AG10803 (cell line): ENCODE measurements at regions not wholly inside any gene's neighbourhood (a gene's known extent, or its start where the extent isn't known, plus 50 kb on each side); places are given as distances from the start of the nearest gene placed in this dataset.
"Not testable (repeated sequence)": the region's sequence is repeated elsewhere in the genome, so short reads cannot be mapped to it uniquely, and the experiment has no call there.

ENCODE experiments used
- DNase-seq: peaks from one replicate; pipeline ENCODE4 v3.0.0; 2010; ENCODE audit warnings: low read depth
- H3K4me3 ChIP-seq: 2 replicates; pipeline ENCODE4 v1.5.1; 2011; ENCODE audit warnings: mild to moderate bottlenecking, low read length, control low read depth
- CTCF ChIP-seq: conservative IDR thresholded peaks from 2 replicates; pipeline ENCODE4 v1.5.1; 2011; ENCODE audit warnings: mild to moderate bottlenecking, low read length, control low read depth, inconsistent platforms

- no peak for TF ChIP-seq CTCF
- no peak overlapping the region for H3K4me3 ChIP-seq
- DNase-seq, result no peak
These were observed 1092.8 kb downstream of the SORCS3 start for GRCh38 chr10:105733924-105734323.

DNA sequence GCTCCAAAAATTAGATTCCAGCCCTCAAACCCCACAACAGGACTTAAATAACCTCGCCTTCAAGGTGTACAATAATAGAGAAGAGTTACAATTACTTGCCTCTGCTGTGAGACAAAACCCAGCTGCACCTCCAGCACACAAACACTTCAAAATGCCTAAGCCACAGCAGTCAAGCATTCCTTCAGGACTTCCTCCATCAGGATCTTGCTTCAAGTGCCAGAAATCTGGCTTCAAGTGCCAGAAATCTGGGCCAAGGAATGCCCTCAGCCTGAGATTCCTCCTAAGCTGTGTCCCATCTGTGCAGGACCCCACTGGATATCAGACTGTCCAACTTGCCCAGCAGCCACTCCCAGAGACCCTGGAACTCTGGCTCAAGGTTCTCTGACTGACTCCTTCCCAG, 1088.3 kb downstream of the SORCS3 start:
- no peak overlapping the region for H3K4me3 ChIP-seq
- no peak for DNase-seq
- no peak for TF ChIP-seq CTCF

- H3K4me3 ChIP-seq, DNase-seq: not testable (repeated sequence)
These were observed 1086.5 kb downstream of the SORCS3 start for GRCh38 chr10:105727586-105727985.

- DNase-seq, result no peak
- no peak for TF ChIP-seq CTCF
- no peak overlapping the region for H3K4me3 ChIP-seq
These were observed 1086.0 kb downstream of the SORCS3 start for GRCh38 chr10:105727131-105727530.

GRCh38 chr10:105726149-105726548, 1085.1 kb downstream of the SORCS3 start:
- no peak for TF ChIP-seq CTCF
- H3K4me3 ChIP-seq, result no peak overlapping the region
- no peak for DNase-seq

- H3K4me3 ChIP-seq, result no peak overlapping the region
- no peak for DNase-seq
- TF ChIP-seq CTCF, result no peak
These were observed 1083.9 kb downstream of the SORCS3 start for GRCh38 chr10:105725007-105725406.

- no peak for TF ChIP-seq CTCF
- H3K4me3 ChIP-seq, result no peak overlapping the region
- DNase-seq, result no peak
These were observed 1077.3 kb downstream of the SORCS3 start for GRCh38 chr10:105718207-105718995.
